HAP-1 (cell line): ENCODE measurements at regions not wholly inside any gene's neighbourhood (a gene's known extent, or its start where the extent isn't known, plus 50 kb on each side); places are given as distances from the start of the nearest gene placed in this dataset.

Source experiments
- DNase-seq, 2 experiments: peaks; one replicate each; pipeline ENCODE4 v3.0.0-alpha.2; 2016 to 2020; ENCODE audit warnings: low spot score in 2 of 2
- H3K27me3 ChIP-seq: fragments of 250-450 bp; sonication (Bioruptor Pico); 2 replicates; pipeline ENCODE4 v1.5.1; 2020; ENCODE audit warnings: low read depth, mild to moderate bottlenecking, moderate library complexity
- H3K36me3 ChIP-seq: fragments of 250-450 bp; sonication (Bioruptor Pico); replicated peaks from 2 replicates; pipeline ENCODE4 v1.5.1; 2020; ENCODE audit warnings: mild to moderate bottlenecking
- H3K4me1 ChIP-seq: fragments of 250-450 bp; sonication (Bioruptor Pico); 2 replicates; pipeline ENCODE4 v1.5.1; 2020; ENCODE audit warnings: mild to moderate bottlenecking
- H3K4me3 ChIP-seq: fragments of 250-450 bp; sonication (Bioruptor Pico); 2 replicates; pipeline ENCODE4 v1.5.1; 2020; ENCODE audit warnings: mild to moderate bottlenecking, moderate library complexity
- H3K9me3 ChIP-seq: fragments of 250-450 bp; sonication (Bioruptor Pico); 2 replicates; pipeline ENCODE4 v1.5.1; 2020; ENCODE audit warnings: mild to moderate bottlenecking, moderate library complexity
- in situ Hi-C: fragments of 300-500 bp; cut with MboI; formaldehyde crosslinking; loops from 3 replicates; pipeline ENCODE4 v1.14.3; 2020; ENCODE audit warnings: low sequenced_read_pairs, inconsistent platforms, mixed read lengths

GRCh38 chr6:97653517-97653916, 370.5 kb upstream of the MMS22L start:
- no peaks in the 10 kb centered on the region for H3K9me3 ChIP-seq
- no peak overlapping the region for H3K4me3 ChIP-seq
- no peaks in the 10 kb centered on the region for H3K27me3 ChIP-seq
- in situ Hi-C loops = no loop called here
- peaks cover 13% of the 10 kb centered on the region for H3K4me1 ChIP-seq
- H3K36me3 ChIP-seq = no peaks in the 10 kb centered on the region
- DNase-seq = no peak

DNA sequence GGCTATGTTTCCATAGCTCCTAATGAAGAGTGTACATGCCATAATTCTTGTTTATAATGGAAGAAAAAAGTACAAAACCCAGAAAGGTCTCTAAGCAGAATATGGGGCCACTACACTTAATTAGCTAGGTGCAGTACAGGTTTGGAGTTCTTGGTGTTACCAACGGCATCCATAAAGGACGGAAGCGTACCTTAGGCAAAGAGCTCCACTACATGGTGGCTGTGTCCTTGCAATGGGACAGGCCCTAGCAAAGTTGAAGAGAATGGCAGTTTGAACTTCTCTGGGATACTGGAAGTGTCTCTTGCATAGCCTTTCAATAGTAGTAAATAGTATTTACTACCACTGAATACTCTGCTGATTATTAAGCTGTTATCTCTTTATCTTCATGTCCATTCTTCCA, 371.7 kb upstream of the MMS22L start:
- no peaks in the 10 kb centered on the region for H3K27me3 ChIP-seq
- H3K4me3 ChIP-seq = no peak overlapping the region
- H3K4me1 ChIP-seq = peaks cover 13% of the 10 kb centered on the region
- no peaks in the 10 kb centered on the region for H3K9me3 ChIP-seq
- in situ Hi-C loops = no loop called here
- H3K36me3 ChIP-seq = no peaks in the 10 kb centered on the region
- DNase-seq = no peak

DNA sequence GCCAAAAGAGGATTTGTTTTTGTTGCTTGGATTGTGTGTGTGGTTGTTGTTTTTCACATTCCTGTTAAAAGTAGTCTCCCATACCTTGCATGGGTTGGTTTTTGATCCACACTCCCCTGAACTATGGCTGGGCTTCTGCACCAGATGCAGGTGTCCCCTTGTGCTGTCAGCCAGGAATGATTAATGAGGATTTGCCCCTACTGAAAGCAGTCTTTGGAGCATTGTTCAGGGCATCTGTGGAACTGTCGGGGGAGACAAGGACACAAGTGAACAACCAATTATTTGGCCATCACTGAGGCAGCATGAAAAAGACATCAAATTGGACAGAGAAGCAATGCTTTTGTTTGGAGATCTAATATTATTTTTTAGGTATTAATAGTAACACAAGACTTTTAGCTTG, 373.2 kb upstream of the MMS22L start:
- peak; percentile 38 to 62 for DNase-seq
- Histone ChIP-seq H3K27me3 (no peaks in the 10 kb centered on the region), H3K36me3 (no peaks in the 10 kb centered on the region), H3K9me3 (no peaks in the 10 kb centered on the region), H3K4me3 (no peak overlapping the region), H3K4me1 (peaks cover 13% of the 10 kb centered on the region)
- in situ Hi-C loops = no loop called here

GRCh38 chr6:97656706-97657350, 373.8 kb upstream of the MMS22L start:
- Histone ChIP-seq H3K9me3 (no peaks in the 10 kb centered on the region), H3K27me3 (no peaks in the 10 kb centered on the region), H3K4me3 (no peak overlapping the region), H3K4me1 (peaks cover 13% of the 10 kb centered on the region), H3K36me3 (no peaks in the 10 kb centered on the region)
- peak; percentile 21 to 84 for DNase-seq
- in situ Hi-C loops = no loop called here

- Histone ChIP-seq H3K4me1 (peaks cover 13% of the 10 kb centered on the region), H3K9me3 (no peaks in the 10 kb centered on the region), H3K27me3 (no peaks in the 10 kb centered on the region), H3K36me3 (no peaks in the 10 kb centered on the region), H3K4me3 (no peak overlapping the region)
- no peak for DNase-seq
- in situ Hi-C loops = no loop called here
Observed at GRCh38 chr6:97658090-97658489, 375.1 kb upstream of the MMS22L start.

GRCh38 chr6:97663252-97663651, 380.2 kb upstream of the MMS22L start:
- in situ Hi-C loops = no loop called here
- no peak for DNase-seq
- H3K36me3 ChIP-seq = no peaks in the 10 kb centered on the region
- no peaks in the 10 kb centered on the region; the same call in 1 of the 2 replicates for H3K4me1 ChIP-seq
- H3K27me3 ChIP-seq = no peaks in the 10 kb centered on the region
- H3K9me3 ChIP-seq = no peaks in the 10 kb centered on the region
- H3K4me3 ChIP-seq = no peak overlapping the region

DNA sequence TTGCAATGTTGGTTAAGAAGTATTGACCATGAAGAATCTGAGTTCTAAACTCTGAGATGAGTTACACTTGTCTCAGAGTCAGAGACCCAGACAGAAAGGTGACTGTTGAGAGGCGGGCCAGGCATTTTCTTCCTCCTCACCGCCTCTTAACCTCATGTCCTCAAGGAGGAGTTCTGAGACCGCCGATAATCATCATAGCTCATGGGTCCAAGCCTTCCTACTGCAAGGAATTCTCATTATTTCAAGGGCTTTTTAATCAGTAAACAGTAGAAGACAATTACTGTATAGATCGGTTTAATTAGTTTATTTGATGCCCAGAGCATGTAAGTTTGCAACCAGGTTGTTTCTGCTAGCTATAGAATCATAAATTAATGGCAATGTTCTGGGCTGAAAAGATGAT, 382.4 kb upstream of the MMS22L start:
- Histone ChIP-seq H3K9me3 (no peaks in the 10 kb centered on the region), H3K36me3 (no peaks in the 10 kb centered on the region), H3K4me3 (no peak overlapping the region), H3K4me1 (no peaks in the 10 kb centered on the region; the same call in 1 of the 2 replicates), H3K27me3 (no peaks in the 10 kb centered on the region)
- in situ Hi-C loops = no loop called here
- DNase-seq = no peak

GRCh38 chr6:97666889-97667288, 383.9 kb upstream of the MMS22L start:
- Histone ChIP-seq H3K4me1 (no peaks in the 10 kb centered on the region; the same call in 1 of the 2 replicates), H3K9me3 (no peaks in the 10 kb centered on the region), H3K27me3 (no peaks in the 10 kb centered on the region), H3K36me3 (no peaks in the 10 kb centered on the region), H3K4me3 (no peak overlapping the region)
- DNase-seq = no peak
- in situ Hi-C loops = no loop called here

DNA sequence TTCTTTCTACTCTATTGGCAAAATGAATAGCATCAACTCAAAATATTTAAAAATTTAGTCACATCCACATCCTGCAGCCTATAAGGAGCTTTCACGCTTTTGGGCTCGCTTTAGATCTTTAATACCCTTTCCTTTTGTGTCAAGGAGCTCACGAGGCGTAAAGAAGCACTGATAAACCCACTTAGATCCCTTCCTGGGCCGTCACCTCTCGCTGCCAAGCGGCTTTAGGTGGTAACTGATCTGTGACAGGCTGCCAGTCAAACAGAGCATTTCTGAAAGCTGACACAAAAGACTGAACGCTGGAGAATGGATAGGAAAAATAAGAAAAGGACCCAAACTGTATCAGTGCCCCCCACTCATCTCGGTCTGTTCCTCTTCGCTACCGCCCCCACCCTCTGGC, 385.7 kb upstream of the MMS22L start:
- Histone ChIP-seq H3K4me1 (no peaks in the 10 kb centered on the region; the same call in 1 of the 2 replicates), H3K9me3 (no peaks in the 10 kb centered on the region), H3K36me3 (no peaks in the 10 kb centered on the region), H3K4me3 (no peak overlapping the region), H3K27me3 (no peaks in the 10 kb centered on the region)
- no peak for DNase-seq
- in situ Hi-C loops = no loop called here

- DNase-seq = no peak
- no peaks in the 10 kb centered on the region; the same call in 1 of the 2 replicates for H3K4me1 ChIP-seq
- no peaks in the 10 kb centered on the region for H3K9me3 ChIP-seq
- no peak overlapping the region for H3K4me3 ChIP-seq
- H3K36me3 ChIP-seq = no peaks in the 10 kb centered on the region
- no peaks in the 10 kb centered on the region for H3K27me3 ChIP-seq
- in situ Hi-C loops = no loop called here
Observed at GRCh38 chr6:97669191-97670031, 386.4 kb upstream of the MMS22L start.

GRCh38 chr6:97674802-97675201, 391.8 kb upstream of the MMS22L start:
- no peaks in the 10 kb centered on the region for H3K36me3 ChIP-seq
- no peaks in the 10 kb centered on the region for H3K27me3 ChIP-seq
- peaks cover 9% of the 10 kb centered on the region for H3K4me1 ChIP-seq
- H3K4me3 ChIP-seq = no peak overlapping the region
- H3K9me3 ChIP-seq = no peaks in the 10 kb centered on the region
- DNase-seq = no peak
- in situ Hi-C loops = no loop called here

DNA sequence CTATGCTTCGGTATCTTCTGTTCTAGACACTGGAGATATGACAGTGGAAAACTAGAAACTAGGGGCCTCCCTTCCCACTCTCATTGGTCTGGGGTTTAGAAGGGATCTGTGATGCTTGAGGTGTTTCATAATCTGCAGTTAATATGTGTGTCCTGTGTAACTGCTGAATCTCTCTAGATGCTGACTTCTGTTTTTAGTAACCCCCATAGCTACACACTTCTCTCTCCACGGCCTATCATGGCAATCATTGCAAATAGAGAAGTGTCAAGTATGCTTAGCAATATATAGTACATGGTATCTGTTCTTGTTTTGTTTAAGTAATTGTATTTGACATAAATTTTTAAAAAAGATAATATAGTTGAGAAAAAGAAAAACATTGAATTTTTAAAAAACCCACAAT, 394.6 kb upstream of the MMS22L start:
- Histone ChIP-seq H3K4me3 (no peak overlapping the region), H3K4me1 (peaks cover 9% of the 10 kb centered on the region), H3K9me3 (no peaks in the 10 kb centered on the region), H3K36me3 (no peaks in the 10 kb centered on the region), H3K27me3 (no peaks in the 10 kb centered on the region)
- no peak for DNase-seq
- in situ Hi-C loops = no loop called here

- in situ Hi-C loops = no loop called here
Observed at GRCh38 chr6:97687916-97688315, 404.9 kb upstream of the MMS22L start.

GRCh38 chr6:97689078-97689754, 406.2 kb upstream of the MMS22L start:
- Histone ChIP-seq H3K36me3 (no peaks in the 10 kb centered on the region), H3K4me3 (no peak overlapping the region), H3K4me1 (no peaks in the 10 kb centered on the region), H3K9me3 (no peaks in the 10 kb centered on the region), H3K27me3 (no peaks in the 10 kb centered on the region)
- DNase-seq = no peak
- in situ Hi-C loops = no loop called here

More at GRCh38 chr6:97687916-97688315, 404.9 kb upstream of the MMS22L start:
- Histone ChIP-seq H3K36me3 (no peaks in the 10 kb centered on the region), H3K27me3 (no peaks in the 10 kb centered on the region), H3K4me1 (no peaks in the 10 kb centered on the region), H3K9me3 (no peaks in the 10 kb centered on the region), H3K4me3 (no peak overlapping the region)
- DNase-seq = no peak
